ENCODE measurements at regions not wholly inside any gene's neighbourhood (a gene's known extent, or its start where the extent isn't known, plus 50 kb on each side); places are given as distances from the start of the nearest gene placed in this dataset.

DNA sequence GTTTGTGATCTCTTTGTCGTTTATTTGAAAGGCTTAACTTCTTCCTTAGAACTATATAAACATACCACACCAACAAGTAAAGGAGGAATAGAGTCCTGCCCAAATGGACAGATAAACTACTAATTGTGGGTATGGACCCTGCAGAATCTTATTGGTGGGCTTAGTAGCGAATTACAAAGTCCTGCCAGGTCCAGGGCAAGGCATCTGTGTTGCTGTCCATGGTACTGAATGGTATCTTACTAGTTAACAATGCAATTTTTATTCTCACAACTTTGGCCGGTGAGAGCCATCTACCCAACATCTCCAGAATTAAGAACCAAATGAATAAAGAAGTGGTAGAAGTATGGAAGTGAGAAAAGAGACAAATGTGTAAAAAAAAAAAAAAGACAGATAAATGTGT is 1782.4 kb upstream of the WWC1 start:
- H3K4me3 ChIP-seq (replicated peaks; ENCODE audit: low read depth, low read length), result no peak overlapping the region
- TF ChIP-seq, protein P1, sequence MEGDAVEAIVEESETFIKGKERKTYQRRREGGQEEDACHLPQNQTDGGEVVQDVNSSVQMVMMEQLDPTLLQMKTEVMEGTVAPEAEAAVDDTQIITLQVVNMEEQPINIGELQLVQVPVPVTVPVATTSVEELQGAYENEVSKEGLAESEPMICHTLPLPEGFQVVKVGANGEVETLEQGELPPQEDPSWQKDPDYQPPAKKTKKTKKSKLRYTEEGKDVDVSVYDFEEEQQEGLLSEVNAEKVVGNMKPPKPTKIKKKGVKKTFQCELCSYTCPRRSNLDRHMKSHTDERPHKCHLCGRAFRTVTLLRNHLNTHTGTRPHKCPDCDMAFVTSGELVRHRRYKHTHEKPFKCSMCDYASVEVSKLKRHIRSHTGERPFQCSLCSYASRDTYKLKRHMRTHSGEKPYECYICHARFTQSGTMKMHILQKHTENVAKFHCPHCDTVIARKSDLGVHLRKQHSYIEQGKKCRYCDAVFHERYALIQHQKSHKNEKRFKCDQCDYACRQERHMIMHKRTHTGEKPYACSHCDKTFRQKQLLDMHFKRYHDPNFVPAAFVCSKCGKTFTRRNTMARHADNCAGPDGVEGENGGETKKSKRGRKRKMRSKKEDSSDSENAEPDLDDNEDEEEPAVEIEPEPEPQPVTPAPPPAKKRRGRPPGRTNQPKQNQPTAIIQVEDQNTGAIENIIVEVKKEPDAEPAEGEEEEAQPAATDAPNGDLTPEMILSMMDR (IDR thresholded peaks at IDR 0.05; ENCODE audit: low read depth, low read length, missing control alignments), result no peak
- DNase-seq (ENCODE audit: extremely low read depth, low read depth), result peak; percentile 0

DNA sequence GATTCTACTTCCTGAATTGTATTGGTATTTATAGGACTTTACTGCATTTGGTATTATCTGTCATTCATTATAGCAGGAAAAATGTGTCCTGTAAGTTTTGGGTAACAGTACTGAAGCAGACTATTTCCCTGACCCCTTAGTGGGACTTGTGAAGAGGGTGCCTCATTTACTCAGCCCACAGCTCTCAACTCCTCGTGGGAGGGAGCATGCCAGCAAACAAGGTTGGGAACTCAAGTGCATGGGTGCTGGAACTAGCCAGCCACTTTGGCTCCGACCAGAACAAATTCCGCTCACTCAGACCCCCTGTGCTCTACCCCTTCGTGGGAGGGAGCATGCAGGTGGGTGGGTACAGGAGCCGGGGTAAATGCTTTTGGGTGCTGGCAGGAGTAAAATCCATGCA is 1773.5 kb upstream of the WWC1 start:
- DNase-seq (ENCODE audit: extremely low read depth, low read depth), result no peak
- H3K4me3 ChIP-seq (replicated peaks; ENCODE audit: low read depth, low read length), result no peak overlapping the region
- TF ChIP-seq, protein P1 (IDR thresholded peaks at IDR 0.05; ENCODE audit: low read depth, low read length, missing control alignments), result no peak

DNA sequence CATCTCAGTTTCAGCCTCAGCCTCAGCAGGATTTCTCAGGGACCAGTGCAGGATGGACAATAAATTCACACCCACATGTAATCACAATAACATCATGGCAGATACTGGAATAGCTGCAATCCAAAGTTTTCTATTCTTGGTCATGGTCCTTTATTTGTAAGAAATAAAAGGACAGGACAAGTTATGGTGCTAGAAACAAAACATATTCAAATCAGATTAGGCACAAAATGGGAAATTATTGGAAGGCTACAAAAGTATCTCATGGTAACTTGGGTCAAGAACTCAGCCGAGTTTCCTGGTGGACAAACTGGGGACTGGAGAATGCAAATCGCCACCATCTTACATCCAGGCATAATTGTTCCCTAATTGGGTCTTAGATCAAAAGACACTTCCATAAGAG is 1768.2 kb upstream of the WWC1 start:
- TF ChIP-seq, protein P1 (IDR thresholded peaks at IDR 0.05; ENCODE audit: low read depth, low read length, missing control alignments), result no peak
- DNase-seq (ENCODE audit: extremely low read depth, low read depth), result no peak
- H3K4me3 ChIP-seq (replicated peaks; ENCODE audit: low read depth, low read length), result no peak overlapping the region

DNA sequence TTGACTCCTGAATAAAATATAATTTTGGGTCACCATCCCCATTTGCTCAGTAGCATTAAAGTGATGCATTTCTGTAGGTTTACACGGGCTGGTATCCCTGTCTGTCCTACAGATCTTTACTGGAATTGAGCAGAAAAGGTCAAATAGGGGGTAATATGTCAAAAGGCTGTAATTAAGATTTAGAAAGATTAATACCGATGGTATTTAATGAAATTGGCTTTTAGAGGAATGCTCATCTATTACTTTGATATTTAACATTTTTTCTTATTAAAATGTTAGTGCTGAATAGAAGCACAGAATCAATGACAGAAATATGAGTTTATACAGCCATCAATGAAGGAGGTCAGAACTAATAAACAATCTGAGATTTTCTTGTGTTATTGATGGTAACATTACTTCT is 1762.2 kb upstream of the WWC1 start:
- TF ChIP-seq, protein P1 (IDR thresholded peaks at IDR 0.05; ENCODE audit: low read depth, low read length, missing control alignments), result no peak
- DNase-seq (ENCODE audit: extremely low read depth, low read depth), result no peak
- H3K4me3 ChIP-seq (replicated peaks; ENCODE audit: low read depth, low read length), result no peak overlapping the region

DNA sequence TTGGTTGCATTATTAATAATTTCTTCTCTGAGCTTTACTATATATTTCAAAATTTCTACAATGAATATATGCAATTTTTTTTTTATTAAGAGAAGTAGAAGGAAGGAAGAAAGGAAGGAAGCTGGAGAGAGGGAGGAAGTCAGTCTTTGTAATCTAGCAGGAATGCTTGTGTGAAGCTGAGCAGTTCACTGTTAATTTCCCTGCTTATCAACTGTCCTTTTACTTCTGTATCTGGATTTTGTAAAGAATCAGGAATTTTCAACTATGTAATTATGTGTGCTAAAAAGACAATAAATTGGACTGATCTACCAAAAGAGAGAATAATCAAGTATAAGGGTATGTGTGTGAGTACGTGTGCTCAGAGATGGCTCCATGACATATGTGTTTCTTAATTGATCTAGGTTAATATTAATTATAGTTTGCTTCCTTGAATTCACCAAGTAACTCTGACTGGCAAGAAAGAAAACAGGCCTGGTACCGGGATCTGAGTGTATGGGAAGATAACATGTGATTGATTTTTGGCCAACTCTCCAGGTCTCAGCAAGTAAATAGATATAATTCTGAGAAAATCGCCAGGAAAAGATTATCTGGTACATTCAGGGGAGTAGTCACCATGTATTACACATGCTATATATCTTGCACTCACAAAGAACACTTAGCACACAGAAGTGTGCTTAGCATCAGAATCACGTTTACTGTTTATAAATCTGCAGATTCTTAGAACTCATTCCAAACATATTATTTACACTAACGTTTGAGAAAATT is 1758.8 kb upstream of the WWC1 start:
- no peak overlapping the region for H3K4me3 ChIP-seq (replicated peaks; ENCODE audit: low read depth, low read length)
- DNase-seq (ENCODE audit: extremely low read depth, low read depth), result no peak
- TF ChIP-seq, protein P1 (IDR thresholded peaks at IDR 0.05; ENCODE audit: low read depth, low read length, missing control alignments), result no peak

DNA sequence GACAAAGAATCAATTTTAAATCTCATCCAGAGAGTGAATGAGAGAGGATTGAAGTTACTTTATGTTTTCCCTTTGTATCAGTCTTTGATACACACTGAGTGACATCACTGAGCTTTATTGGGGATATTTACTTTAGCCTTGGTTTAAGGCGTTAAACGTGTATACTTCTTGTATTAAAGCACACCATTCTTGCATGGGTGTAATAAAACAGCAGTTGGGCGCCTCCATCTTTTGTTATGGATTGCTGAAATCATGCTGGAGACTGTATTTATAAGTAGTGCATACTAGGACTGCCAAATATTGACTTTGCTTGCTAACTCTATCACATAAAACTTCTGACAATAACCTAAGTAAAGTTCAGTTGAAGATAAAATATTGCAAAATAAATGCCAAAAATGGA is 1755.8 kb upstream of the WWC1 start:
- no peak overlapping the region for H3K4me3 ChIP-seq (replicated peaks; ENCODE audit: low read depth, low read length)
- TF ChIP-seq, protein P1 (IDR thresholded peaks at IDR 0.05; ENCODE audit: low read depth, low read length, missing control alignments), result no peak
- DNase-seq (ENCODE audit: extremely low read depth, low read depth), result no peak

DNA sequence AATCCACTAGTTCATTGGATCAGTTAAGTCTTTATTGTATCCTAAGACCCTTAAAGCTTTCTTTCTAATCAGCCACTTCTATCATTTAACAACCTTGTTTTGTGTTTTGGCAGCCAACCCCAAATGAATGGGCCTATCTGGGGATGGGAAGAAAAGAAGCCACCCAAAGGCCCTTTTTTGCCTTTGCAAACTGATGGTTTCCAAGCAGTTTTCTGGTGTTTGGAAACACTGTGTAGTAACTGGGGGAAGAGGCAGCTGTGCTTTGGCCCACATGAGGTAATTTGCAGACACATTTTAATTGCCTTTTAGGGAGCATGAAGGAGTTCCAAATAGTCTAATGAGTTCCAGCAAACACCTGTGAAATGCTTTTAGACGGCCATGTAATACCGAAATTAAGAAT is 1751.3 kb upstream of the WWC1 start:
- TF ChIP-seq, protein P1 (IDR thresholded peaks at IDR 0.05; ENCODE audit: low read depth, low read length, missing control alignments), result no peak
- H3K4me3 ChIP-seq (replicated peaks; ENCODE audit: low read depth, low read length), result no peak overlapping the region
- DNase-seq (ENCODE audit: extremely low read depth, low read depth), result no peak
